Adrenal gland (tissue), 9 donors: ENCODE measurements at regions not wholly inside any gene's neighbourhood (a gene's known extent, or its start where the extent isn't known, plus 50 kb on each side); places are given as distances from the start of the nearest gene placed in this dataset.
A peak's percentile ranks its signal among the peaks of the same experiment; 100 is the strongest.
"Not testable (repeated sequence)": the region's sequence is repeated elsewhere in the genome, so short reads cannot be mapped to it uniquely, and the experiment has no call there.

Source experiments
- DNase-seq, 7 donors: peaks; one replicate each; pipeline ENCODE4 v3.0.0-alpha.2; 2019 to 2020
- H3K27ac ChIP-seq, 5 donors: fragments of 200-600 bp; sonication (generic) in 4 of 5; 1 replicate in 3 of 5; 2 replicates in 2 of 5; pipeline versions ENCODE4 v1.5.1 to v1.8.0; 2016 to 2020; ENCODE audit warnings: mild to moderate bottlenecking in 1 of 5
- H3K27me3 ChIP-seq: fragments of 200-600 bp; 2 replicates; pipeline ENCODE4 v1.8.0; 2021
- H3K36me3 ChIP-seq, 2 donors: fragments of 200-600 bp; replicated peaks in 1 of 2; 1 replicate in 1 of 2; 2 replicates in 1 of 2; pipeline versions ENCODE4 v1.5.1 to v1.8.0; 2018 to 2022
- H3K4me1 ChIP-seq, 2 donors: fragments of 200-600 bp; replicated peaks in 1 of 2; 1 replicate in 1 of 2; 2 replicates in 1 of 2; pipeline versions ENCODE4 v1.5.1 to v1.8.0; 2018 to 2021
- H3K4me3 ChIP-seq, 4 donors: fragments of 200-600 bp; sonication (generic) in 3 of 4; one replicate each; pipeline ENCODE4 v1.5.1; 2016 to 2018
- H3K9me3 ChIP-seq, 3 donors: fragments of 200-600 bp; sonication (generic) in 1 of 3; replicated peaks in 1 of 3; 1 replicate in 2 of 3; 2 replicates in 1 of 3; pipeline versions ENCODE4 v1.5.1 to v1.8.0; 2016 to 2021
- WGBS, 4 donors: extraction: QIAGEN DNeasy Blood & Tissue Kit in 2 of 4; methylation state at CpG; one replicate each; pipeline versions ENCODE4 v1.1.5 to v1.1.7; 2013 to 2017; 5-methylcytosine and 5-hydroxymethylcytosine counted together
- intact Hi-C, 2 donors: fragments of 100-400 bp; cut with DNase I; formaldehyde crosslinking; loops; one replicate each; pipeline versions ENCODE4 v1.14.1 to v1.15.0; 2022 to 2023
- donor health status: healthy with polysubstance abuse.
- donor health status: Bipolar disorder and iron deficiency.
- donor health status: DM: yes; HTN: yes; CAD: no.
- donor health status: DM: no; HTN: no; CAD: no.
- donor health status: DM: no; HTN: no; CAD: no.

- H3K9me3 ChIP-seq, H3K27me3 ChIP-seq, intact Hi-C loops, DNase-seq, H3K36me3 ChIP-seq, H3K4me1 ChIP-seq, H3K4me3 ChIP-seq, H3K27ac ChIP-seq: not testable (repeated sequence)
Observed at GRCh38 chr16:90220315-90220714, 143.2 kb upstream of the PRDM7 start.

GRCh38 chr16:90175610-90176009 is 98.5 kb upstream of the PRDM7 start:
- DNase-seq, H3K4me3 ChIP-seq, intact Hi-C loops, H3K9me3 ChIP-seq, H3K4me1 ChIP-seq, H3K27me3 ChIP-seq, H3K27ac ChIP-seq, H3K36me3 ChIP-seq: not testable (repeated sequence)
- 60 to 70% methylated on average over 1 to 5 of the region's 11 CpGs; no CpG with 5 or more reads in 2 of the 4 donors for WGBS, 4 donors

GRCh38 chr16:90171626-90172025 is 94.5 kb upstream of the PRDM7 start:
- H3K9me3 ChIP-seq, intact Hi-C loops, H3K27me3 ChIP-seq, H3K4me3 ChIP-seq, H3K36me3 ChIP-seq, H3K27ac ChIP-seq, H3K4me1 ChIP-seq: not testable (repeated sequence)
- peak in 1 of 7 donors; percentile 45 for DNase-seq
- WGBS, 4 donors = 87 to 97% (median 93%) methylated on average over 10 to 17 of the region's 21 CpGs; no CpG with 5 or more reads in 1 of the 4 donors

GRCh38 chr16:90169127-90169655 is 92.1 kb upstream of the PRDM7 start:
- H3K4me1 ChIP-seq, H3K9me3 ChIP-seq, H3K36me3 ChIP-seq, H3K27ac ChIP-seq, H3K4me3 ChIP-seq, H3K27me3 ChIP-seq, intact Hi-C loops: not testable (repeated sequence)
- WGBS, 4 donors = 73 to 90% (median 87%) methylated on average over 9 to 20 of the region's 29 CpGs; no CpG with 5 or more reads in 1 of the 4 donors
- peak in 1 of 7 donors; percentile 18 for DNase-seq

- peak in 2 of 7 donors; percentile 49 to 51 for DNase-seq
- H3K9me3 ChIP-seq, H3K4me1 ChIP-seq, intact Hi-C loops, H3K4me3 ChIP-seq, H3K36me3 ChIP-seq, H3K27ac ChIP-seq, H3K27me3 ChIP-seq: not testable (repeated sequence)
- 75 to 85% (median 79%) methylated on average over 7 to 25 of the region's 38 CpGs; no CpG with 5 or more reads in 1 of the 4 donors for WGBS, 4 donors
Observed at GRCh38 chr16:90168349-90169126, 91.4 kb upstream of the PRDM7 start.

- H3K4me1 ChIP-seq, H3K9me3 ChIP-seq, H3K27ac ChIP-seq, intact Hi-C loops, H3K27me3 ChIP-seq, DNase-seq, H3K36me3 ChIP-seq, H3K4me3 ChIP-seq: not testable (repeated sequence)
- WGBS, 4 donors = 97 to 99% (median 98%) methylated on average over 11 to 15 of the region's 19 CpGs; no CpG with 5 or more reads in 1 of the 4 donors
Observed at GRCh38 chr16:90167734-90168133, 90.6 kb upstream of the PRDM7 start.

- H3K27ac ChIP-seq, H3K36me3 ChIP-seq, H3K9me3 ChIP-seq, H3K4me1 ChIP-seq, intact Hi-C loops, H3K27me3 ChIP-seq, H3K4me3 ChIP-seq: not testable (repeated sequence)
- 83 to 88% (median 87%) methylated on average over 5 to 6 of the region's 12 CpGs; no CpG with 5 or more reads in 1 of the 4 donors for WGBS, 4 donors
- peak in 1 of 7 donors; percentile 23 for DNase-seq
Observed at GRCh38 chr16:90166679-90167556, 89.8 kb upstream of the PRDM7 start.

- DNase-seq = peak in 1 of 7 donors; percentile 37
- 88 to 100% methylated on average over 1 of the region's 4 CpGs; no CpG with 5 or more reads in 2 of the 4 donors for WGBS, 4 donors
- H3K9me3 ChIP-seq, H3K4me3 ChIP-seq, H3K4me1 ChIP-seq, H3K27me3 ChIP-seq, H3K36me3 ChIP-seq, H3K27ac ChIP-seq, intact Hi-C loops: not testable (repeated sequence)
Observed at GRCh38 chr16:90151027-90151426, 73.9 kb upstream of the PRDM7 start.
